ENCODE measurements at regions not wholly inside any gene's neighbourhood (a gene's known extent, or its start where the extent isn't known, plus 50 kb on each side); places are given as distances from the start of the nearest gene placed in this dataset.

DNA sequence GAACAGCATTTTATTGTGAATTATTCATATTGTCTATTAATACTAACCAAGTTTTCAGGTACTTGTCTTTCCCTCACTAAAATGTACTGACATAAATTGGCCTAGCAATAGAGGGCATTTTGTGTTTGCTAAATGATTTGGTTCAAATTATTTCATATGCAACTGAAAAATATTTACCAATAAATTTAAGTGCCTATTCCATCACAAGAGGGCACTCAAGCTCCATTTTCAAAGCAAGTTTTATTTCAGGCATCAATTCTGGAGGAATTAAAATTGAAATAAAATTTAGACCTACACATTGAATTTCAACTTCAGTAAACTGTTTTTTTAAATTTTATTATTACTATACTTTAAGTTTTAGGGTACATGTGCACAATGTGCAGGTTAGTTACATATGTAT lies 114.3 kb upstream of the SYNCRIP start:
- no peak overlapping the region for H3K4me2 ChIP-seq (ENCODE audit: insufficient read depth, insufficient read length, low read length)
- H3K23me2 ChIP-seq (ENCODE audit: insufficient read length, low read depth, low read length, poor library complexity, severe bottlenecking) = no peaks in the 10 kb centered on the region
- H4K8ac ChIP-seq (replicated peaks; ENCODE audit: insufficient read length, low read depth, low read length) = no peak overlapping the region
- no peak overlapping the region for H2BK20ac ChIP-seq (ENCODE audit: low read depth, low read length, poor library complexity, severe bottlenecking)
- Mint-ChIP-seq H3K9me3 (peaks cover 5 to 16% of the 10 kb centered on the region in 2 experiments; a peak in 3 of 5 replicates), H3K4me3 (no peak overlapping the region), H3K4me1 (no peaks in the 10 kb centered on the region), H3K27ac (no peak overlapping the region), H3K27me3 (ENCODE audit: low read depth) (0 out of 2 replicates have a peak, but pooled peaks cover 2% of the 10 kb centered on the region), H3K36me3 (ENCODE audit: insufficient read depth in 1 of 3, low read depth in 3 of 3) (peaks cover 0 to 4% (median 0%) of the 10 kb centered on the region in 3 experiments; a peak in 3 of 7 replicates)
- H3K27ac ChIP-seq (ENCODE audit: insufficient read length, low read depth, low read length) = no peak overlapping the region
- TF ChIP-seq, protein P1, sequence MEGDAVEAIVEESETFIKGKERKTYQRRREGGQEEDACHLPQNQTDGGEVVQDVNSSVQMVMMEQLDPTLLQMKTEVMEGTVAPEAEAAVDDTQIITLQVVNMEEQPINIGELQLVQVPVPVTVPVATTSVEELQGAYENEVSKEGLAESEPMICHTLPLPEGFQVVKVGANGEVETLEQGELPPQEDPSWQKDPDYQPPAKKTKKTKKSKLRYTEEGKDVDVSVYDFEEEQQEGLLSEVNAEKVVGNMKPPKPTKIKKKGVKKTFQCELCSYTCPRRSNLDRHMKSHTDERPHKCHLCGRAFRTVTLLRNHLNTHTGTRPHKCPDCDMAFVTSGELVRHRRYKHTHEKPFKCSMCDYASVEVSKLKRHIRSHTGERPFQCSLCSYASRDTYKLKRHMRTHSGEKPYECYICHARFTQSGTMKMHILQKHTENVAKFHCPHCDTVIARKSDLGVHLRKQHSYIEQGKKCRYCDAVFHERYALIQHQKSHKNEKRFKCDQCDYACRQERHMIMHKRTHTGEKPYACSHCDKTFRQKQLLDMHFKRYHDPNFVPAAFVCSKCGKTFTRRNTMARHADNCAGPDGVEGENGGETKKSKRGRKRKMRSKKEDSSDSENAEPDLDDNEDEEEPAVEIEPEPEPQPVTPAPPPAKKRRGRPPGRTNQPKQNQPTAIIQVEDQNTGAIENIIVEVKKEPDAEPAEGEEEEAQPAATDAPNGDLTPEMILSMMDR (conservative IDR thresholded peaks at IDR 0.05) = peak; percentile 73
- H2BK15ac ChIP-seq (ENCODE audit: low read depth, low read length) = no peak overlapping the region
- no peak overlapping the region for H2BK5ac ChIP-seq (ENCODE audit: insufficient read length, low read length)
- no peak overlapping the region for H2AK5ac ChIP-seq (ENCODE audit: insufficient read length, low read length)
- H3K4me1 ChIP-seq (ENCODE audit: insufficient read depth, low read length) = no peaks in the 10 kb centered on the region
- no peak overlapping the region for H3K14ac ChIP-seq (ENCODE audit: insufficient read depth, low read length)
- H2AFZ ChIP-seq (ENCODE audit: low read length) = no peak overlapping the region
- no peak overlapping the region for H3K18ac ChIP-seq (ENCODE audit: insufficient read length, low read depth, low read length)
- H2BK120ac ChIP-seq (ENCODE audit: low read depth, low read length, poor library complexity, severe bottlenecking) = no peak overlapping the region
- no peak overlapping the region for H4K91ac ChIP-seq (ENCODE audit: insufficient read length, low read depth, low read length)
- H3T11ph ChIP-seq (ENCODE audit: low read length) = no peak overlapping the region
- H3K79me1 ChIP-seq (ENCODE audit: insufficient read depth, low read depth, low read length, poor library complexity, severe bottlenecking) = no peaks in the 10 kb centered on the region
- H3K9me3 ChIP-seq (ENCODE audit: control insufficient read depth, low read depth, low read length) = no peaks in the 10 kb centered on the region
- no peak overlapping the region for H3K9ac ChIP-seq (ENCODE audit: extremely low read depth, insufficient read length, low read length)
- H4K5ac ChIP-seq (ENCODE audit: insufficient read length, low read depth, low read length) = no peak overlapping the region
- H4K20me1 ChIP-seq (ENCODE audit: control insufficient read depth, insufficient read depth, insufficient read length) = no peaks in the 10 kb centered on the region
- no peaks in the 10 kb centered on the region for H3K27me3 ChIP-seq (ENCODE audit: insufficient read depth, low read length)
- H3K56ac ChIP-seq (ENCODE audit: insufficient read length, low read depth, low read length) = no peak overlapping the region
- H3K23ac ChIP-seq (ENCODE audit: insufficient read length, low read depth, low read length) = no peak overlapping the region
- H2BK12ac ChIP-seq (ENCODE audit: insufficient read length, low read depth, low read length) = no peak overlapping the region
- no peaks in the 10 kb centered on the region for H3K79me2 ChIP-seq (ENCODE audit: insufficient read depth, low read length)
- DNase-seq = no peak
- no peak overlapping the region for H3K4ac ChIP-seq (ENCODE audit: low read depth, low read length)
